K562 (cell line): ENCODE measurements at regions not wholly inside any gene's neighbourhood (a gene's known extent, or its start where the extent isn't known, plus 50 kb on each side); places are given as distances from the start of the nearest gene placed in this dataset.

Experiments
- BRF1 ChIP-seq: IDR thresholded peaks from 3 replicates; pipeline ENCODE4 v1.6.1; 2011; ENCODE audit warnings: borderline replicate concordance, mild to moderate bottlenecking; ENCODE audit not compliant: insufficient read length; ENCODE audit errors: extremely low read depth
- C11orf30 ChIP-seq: fragments of 450-650 bp; IDR thresholded peaks from 2 replicates; pipeline ENCODE4 v1.6.1; 2016; ENCODE audit warnings: low read depth, mild to moderate bottlenecking
- CEBPB ChIP-seq: fragments of 450-650 bp; IDR thresholded peaks from 2 replicates; pipeline ENCODE4 v1.6.1; 2016; ENCODE audit warnings: missing genetic modification characterization, missing compliant biosample characterization
- CREM ChIP-seq: IDR thresholded peaks from 2 replicates; pipeline ENCODE4 v1.6.1; 2014; ENCODE audit warnings: antibody characterized with exemption, low read depth
- DPF2 ChIP-seq: fragments of 450-650 bp; IDR thresholded peaks from 2 replicates; pipeline ENCODE4 v1.6.1; 2016
- ETV1 ChIP-seq: fragments of 450-650 bp; conservative IDR thresholded peaks from 2 replicates; pipeline ENCODE4 v1.6.1; 2016; ENCODE audit warnings: missing genetic modification characterization, control low read depth, low read depth, missing compliant biosample characterization
- GATAD2B ChIP-seq: fragments of 450-650 bp; IDR thresholded peaks from 2 replicates; pipeline ENCODE4 v1.6.1; 2017; ENCODE audit warnings: mild to moderate bottlenecking, borderline replicate concordance
- JUND ChIP-seq, 2 experiments: IDR thresholded peaks; 2 replicates in 1 of 2; 3 replicates in 1 of 2; pipeline ENCODE4 v1.6.1; 2011; ENCODE audit warnings: borderline replicate concordance in 2 of 2, low read depth in 2 of 2, low read length in 2 of 2, improper control_type of control experiment in 1 of 2, missing biosample characterization in 1 of 2, missing genetic modification characterization in 1 of 2, missing genetic modification reagents in 1 of 2
- MAFK ChIP-seq: IDR thresholded peaks from 2 replicates; pipeline ENCODE4 v1.6.1; 2011; ENCODE audit warnings: low read length, improper control_type of control experiment
- NFYB ChIP-seq: IDR thresholded peaks from 2 replicates; pipeline ENCODE4 v1.6.1; 2011; ENCODE audit warnings: mild to moderate bottlenecking, moderate library complexity; ENCODE audit not compliant: insufficient read length; ENCODE audit errors: extremely low read depth
- RCOR1 ChIP-seq, 2 experiments: IDR thresholded peaks; 2 replicates each; pipeline ENCODE4 v1.6.1; 2012; ENCODE audit warnings: low read depth in 2 of 2, low read length in 2 of 2, borderline replicate concordance in 1 of 2, improper control_type of control experiment in 1 of 2
- SMAD4 ChIP-seq: fragments of 250-450 bp; sonication (Bioruptor Pico); conservative IDR thresholded peaks from 2 replicates; pipeline ENCODE4 v1.8.0; 2021; ENCODE audit warnings: inconsistent platforms, mild to moderate bottlenecking, moderate library complexity
- TCF7L2 ChIP-seq: fragments of 150-350 bp; IDR thresholded peaks from 2 replicates; pipeline ENCODE4 v1.6.1; 2016; ENCODE audit warnings: low read depth, mild to moderate bottlenecking, low read length, moderate library complexity
- TEAD1 ChIP-seq, 2 experiments: fragments of 450-650 bp in 1 of 2; sonication (generic) in 1 of 2; formaldehyde crosslinking; IDR thresholded peaks; 2 replicates each; pipeline versions ENCODE4 v1.4.0 to v1.8.0; 2020 to 2022; ENCODE audit warnings: mild to moderate bottlenecking in 2 of 2, missing genetic modification reagents in 1 of 2
- TGIF2 ChIP-seq: sonication (generic); formaldehyde crosslinking; IDR thresholded peaks from 2 replicates; pipeline ENCODE4 v1.8.1; 2022; ENCODE audit warnings: mild to moderate bottlenecking, missing genetic modification reagents, moderate library complexity
- ZC3H11A ChIP-seq: IDR thresholded peaks from 2 replicates; pipeline ENCODE4 v1.6.1; 2012; ENCODE audit warnings: low read depth, low read length, improper control_type of control experiment
- ZFX ChIP-seq: sonication (generic); formaldehyde crosslinking; IDR thresholded peaks from 2 replicates; pipeline ENCODE4 v1.8.0; 2022; ENCODE audit warnings: mild to moderate bottlenecking, missing genetic modification reagents, moderate library complexity
- ZNF121 ChIP-seq: sonication (generic); formaldehyde crosslinking; conservative IDR thresholded peaks from 2 replicates; pipeline ENCODE4 v1.8.0; 2022; ENCODE audit warnings: missing genetic modification reagents
- ZNF436 ChIP-seq: fragments of 250-450, 450-650 bp; sonication (Bioruptor Pico); formaldehyde crosslinking; IDR thresholded peaks from 2 replicates; pipeline ENCODE4 v1.7.0; 2020; ENCODE audit warnings: mild to moderate bottlenecking
- TF ChIP-seq, protein P1 (sequence below): sonication (generic); formaldehyde crosslinking; IDR thresholded peaks from 2 replicates; pipeline ENCODE4 v1.5.0; 2020; ENCODE audit warnings: missing genetic modification reagents
- TF ChIP-seq, protein P2 (sequence below), 2 experiments: fragments of 150-350 bp in 1 of 2; IDR thresholded peaks; 2 replicates each; pipeline ENCODE4 v1.6.1; 2012 to 2016; ENCODE audit warnings: low read depth in 2 of 2, low read length in 2 of 2, mild to moderate bottlenecking in 1 of 2, moderate library complexity in 1 of 2

GRCh38 chr15:75149867-75150709 lies 51.6 kb upstream of the C15orf39 start (continued):
- TF ChIP-seq JUND (IDR thresholded peaks at IDR 0.05; ENCODE audit: borderline replicate concordance, low read depth, low read length), result peak; percentile 64
- no peak; the same call in 2 of the 3 replicates for TF ChIP-seq JUND (tag; IDR thresholded peaks at IDR 0.05; ENCODE audit: borderline replicate concordance, low read depth, low read length)
- TF ChIP-seq, protein P1, sequence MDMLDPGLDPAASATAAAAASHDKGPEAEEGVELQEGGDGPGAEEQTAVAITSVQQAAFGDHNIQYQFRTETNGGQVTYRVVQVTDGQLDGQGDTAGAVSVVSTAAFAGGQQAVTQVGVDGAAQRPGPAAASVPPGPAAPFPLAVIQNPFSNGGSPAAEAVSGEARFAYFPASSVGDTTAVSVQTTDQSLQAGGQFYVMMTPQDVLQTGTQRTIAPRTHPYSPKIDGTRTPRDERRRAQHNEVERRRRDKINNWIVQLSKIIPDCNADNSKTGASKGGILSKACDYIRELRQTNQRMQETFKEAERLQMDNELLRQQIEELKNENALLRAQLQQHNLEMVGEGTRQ (CRISPR knock-in tag), result no peak
- TF ChIP-seq TEAD1 (CRISPR knock-in tag; IDR thresholded peaks at IDR 0.05), result no peak
- peak; percentile 65 for TF ChIP-seq DPF2
- TF ChIP-seq C11orf30, result no peak
- no peak for TF ChIP-seq TCF7L2
- TF ChIP-seq BRF1, result no peak
- TF ChIP-seq CEBPB (tag), result no peak
- TF ChIP-seq ETV1 (tag), result peak; percentile 32; the same call in 1 of the 2 replicates
- peak in 1 of 2 experiments; percentile 62; a peak in 2 of 4 replicates for TF ChIP-seq RCOR1 (IDR thresholded peaks at IDR 0.05; ENCODE audit: borderline replicate concordance in 1 of 2, low read depth in 2 of 2, low read length in 2 of 2)
- TF ChIP-seq SMAD4, result 0 out of 2 replicates have a peak, but pooled peaks have one; percentile 9
- no peak for TF ChIP-seq GATAD2B
- TF ChIP-seq CREM, result 0 out of 2 replicates have a peak, but pooled peaks have one; percentile 29
- TF ChIP-seq ZC3H11A, result no peak
- TF ChIP-seq, protein P2, sequence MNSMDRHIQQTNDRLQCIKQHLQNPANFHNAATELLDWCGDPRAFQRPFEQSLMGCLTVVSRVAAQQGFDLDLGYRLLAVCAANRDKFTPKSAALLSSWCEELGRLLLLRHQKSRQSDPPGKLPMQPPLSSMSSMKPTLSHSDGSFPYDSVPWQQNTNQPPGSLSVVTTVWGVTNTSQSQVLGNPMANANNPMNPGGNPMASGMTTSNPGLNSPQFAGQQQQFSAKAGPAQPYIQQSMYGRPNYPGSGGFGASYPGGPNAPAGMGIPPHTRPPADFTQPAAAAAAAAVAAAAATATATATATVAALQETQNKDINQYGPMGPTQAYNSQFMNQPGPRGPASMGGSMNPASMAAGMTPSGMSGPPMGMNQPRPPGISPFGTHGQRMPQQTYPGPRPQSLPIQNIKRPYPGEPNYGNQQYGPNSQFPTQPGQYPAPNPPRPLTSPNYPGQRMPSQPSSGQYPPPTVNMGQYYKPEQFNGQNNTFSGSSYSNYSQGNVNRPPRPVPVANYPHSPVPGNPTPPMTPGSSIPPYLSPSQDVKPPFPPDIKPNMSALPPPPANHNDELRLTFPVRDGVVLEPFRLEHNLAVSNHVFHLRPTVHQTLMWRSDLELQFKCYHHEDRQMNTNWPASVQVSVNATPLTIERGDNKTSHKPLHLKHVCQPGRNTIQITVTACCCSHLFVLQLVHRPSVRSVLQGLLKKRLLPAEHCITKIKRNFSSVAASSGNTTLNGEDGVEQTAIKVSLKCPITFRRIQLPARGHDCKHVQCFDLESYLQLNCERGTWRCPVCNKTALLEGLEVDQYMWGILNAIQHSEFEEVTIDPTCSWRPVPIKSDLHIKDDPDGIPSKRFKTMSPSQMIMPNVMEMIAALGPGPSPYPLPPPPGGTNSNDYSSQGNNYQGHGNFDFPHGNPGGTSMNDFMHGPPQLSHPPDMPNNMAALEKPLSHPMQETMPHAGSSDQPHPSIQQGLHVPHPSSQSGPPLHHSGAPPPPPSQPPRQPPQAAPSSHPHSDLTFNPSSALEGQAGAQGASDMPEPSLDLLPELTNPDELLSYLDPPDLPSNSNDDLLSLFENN (IDR thresholded peaks at IDR 0.05; ENCODE audit: low read depth in 2 of 2, low read length in 2 of 2), result no peak
- TF ChIP-seq TGIF2 (CRISPR knock-in tag), result no peak
- no peak for TF ChIP-seq ZNF436
- TF ChIP-seq NFYB, result peak; percentile 19
- no peak for TF ChIP-seq ZFX
- TF ChIP-seq ZNF121 (CRISPR knock-in tag), result no peak
- TF ChIP-seq MAFK, result no peak
